Small intestine (tissue), 7 donors: ENCODE measurements at regions not wholly inside any gene's neighbourhood (a gene's known extent, or its start where the extent isn't known, plus 50 kb on each side); places are given as distances from the start of the nearest gene placed in this dataset.

ENCODE experiments used
- DNase-seq, 2 donors: peaks; one replicate each; pipeline versions ENCODE4 v3.0.0 to v3.0.0-alpha.2; 2013
- FAIRE-seq: peaks from 2 replicates; lab custom pipeline; 2012; peaks lifted over from hg19 to GRCh38; lab: Jason Lieb, UNC
- H3K27ac ChIP-seq, 3 donors: one replicate each; pipeline ENCODE4 v1.5.1; 2013; ENCODE audit warnings: low read length in 2 of 3, mild to moderate bottlenecking in 2 of 3, control low read depth in 1 of 3, inconsistent platforms in 1 of 3, low read depth in 1 of 3, moderate library complexity in 1 of 3
- H3K27me3 ChIP-seq, 3 donors: one replicate each; pipeline ENCODE4 v1.6.1; 2013; ENCODE audit warnings: low read length in 3 of 3, inconsistent platforms in 1 of 3; ENCODE audit not compliant: control insufficient read depth in 3 of 3, insufficient read depth in 3 of 3
- H3K36me3 ChIP-seq, 3 donors: one replicate each; pipeline ENCODE4 v1.6.1; 2013; ENCODE audit warnings: low read length in 3 of 3, inconsistent platforms in 1 of 3, low read depth in 1 of 3, mild to moderate bottlenecking in 1 of 3, moderate library complexity in 1 of 3; ENCODE audit not compliant: control insufficient read depth in 3 of 3, insufficient read depth in 2 of 3
- H3K4me1 ChIP-seq, 3 donors: one replicate each; pipeline ENCODE4 v1.6.1; 2013; ENCODE audit warnings: low read length in 2 of 3, inconsistent platforms in 1 of 3, low read depth in 1 of 3, mild to moderate bottlenecking in 1 of 3, moderate library complexity in 1 of 3; ENCODE audit not compliant: control insufficient read depth in 3 of 3, insufficient read depth in 2 of 3
- H3K4me3 ChIP-seq, 3 donors: one replicate each; pipeline ENCODE4 v1.5.1; 2013; ENCODE audit warnings: low read length in 3 of 3, control low read depth in 1 of 3, inconsistent platforms in 1 of 3, low read depth in 1 of 3, mild to moderate bottlenecking in 1 of 3, moderate library complexity in 1 of 3
- H3K9me3 ChIP-seq, 2 donors: one replicate each; pipeline ENCODE4 v1.6.1; 2013; ENCODE audit warnings: low read depth in 1 of 2, low read length in 1 of 2; ENCODE audit not compliant: control insufficient read depth in 2 of 2, insufficient read depth in 1 of 2
- WGBS, 3 donors: extraction: QIAGEN DNeasy Blood & Tissue Kit; methylation state at CpG; one replicate each; pipeline ENCODE4 v1.1.7; 2013; 5-methylcytosine and 5-hydroxymethylcytosine counted together
- donor health status: healthy with polysubstance abuse.
- donor health status: control.
- donor health status: control.
- donor health status: Bipolar disorder and iron deficiency.
- donor health status: healthy.

GRCh38 chr17:73749928-73750605 is 105.8 kb upstream of the SDK2 start:
- 71 to 77% (median 74%) methylated on average over 16 of the region's 16 CpGs for WGBS, 3 donors

GRCh38 chr17:73750975-73751374 is 106.7 kb upstream of the SDK2 start:
- FAIRE-seq (no peak), DNase-seq (peak; percentile 66 to 70)
- Histone ChIP-seq H3K27ac (no peak overlapping the region), H3K27me3 (no peaks in the 10 kb centered on the region), H3K4me3 (no peak overlapping the region), H3K4me1 (peaks cover 0 to 3% (median 0%) of the 10 kb centered on the region in 3 donors), H3K9me3 (no peaks in the 10 kb centered on the region), H3K36me3 (no peaks in the 10 kb centered on the region)
- 22 to 45% (median 40%) methylated on average over 7 of the region's 7 CpGs for WGBS, 3 donors

More at GRCh38 chr17:73749928-73750605, 105.8 kb upstream of the SDK2 start:
- no peaks in the 10 kb centered on the region for H3K27me3 ChIP-seq
- peaks cover 0 to 3% (median 0%) of the 10 kb centered on the region in 3 donors for H3K4me1 ChIP-seq
- no peak overlapping the region for H3K27ac ChIP-seq
- no peaks in the 10 kb centered on the region for H3K36me3 ChIP-seq
- no peak overlapping the region for H3K4me3 ChIP-seq
- FAIRE-seq (no peak), DNase-seq (no peak)
- no peaks in the 10 kb centered on the region for H3K9me3 ChIP-seq

GRCh38 chr17:73753751-73754496 is 109.7 kb upstream of the SDK2 start:
- FAIRE-seq (no peak), DNase-seq (no peak)
- Histone ChIP-seq H3K4me3 (no peak overlapping the region), H3K36me3 (no peaks in the 10 kb centered on the region), H3K4me1 (peaks cover 0 to 3% (median 0%) of the 10 kb centered on the region in 3 donors), H3K9me3 (no peaks in the 10 kb centered on the region), H3K27ac (no peak overlapping the region), H3K27me3 (peaks cover 0 to 2% (median 2%) of the 10 kb centered on the region in 3 donors)
- WGBS, 3 donors, result 84 to 92% (median 84%) methylated on average over 14 of the region's 14 CpGs

- H3K4me1 ChIP-seq, result peaks cover 0 to 3% (median 0%) of the 10 kb centered on the region in 3 donors
- no peak for FAIRE-seq
- DNase-seq, result no peak
- H3K9me3 ChIP-seq, result no peaks in the 10 kb centered on the region
- no peak overlapping the region for H3K4me3 ChIP-seq
- 87 to 89% (median 88%) methylated on average over 15 of the region's 15 CpGs for WGBS, 3 donors
- peaks cover 0 to 8% (median 2%) of the 10 kb centered on the region in 3 donors for H3K27me3 ChIP-seq
- H3K27ac ChIP-seq, result no peak overlapping the region
- H3K36me3 ChIP-seq, result no peaks in the 10 kb centered on the region
Measured at GRCh38 chr17:73754886-73755400, 110.7 kb upstream of the SDK2 start.

GRCh38 chr17:73757420-73757819 is 113.2 kb upstream of the SDK2 start:
- Histone ChIP-seq H3K9me3 (no peaks in the 10 kb centered on the region), H3K4me1 (no peaks in the 10 kb centered on the region), H3K4me3 (no peak overlapping the region), H3K27me3 (peaks cover 0 to 15% (median 2%) of the 10 kb centered on the region in 3 donors), H3K27ac (no peak overlapping the region), H3K36me3 (no peaks in the 10 kb centered on the region)
- WGBS, 3 donors, result 14 to 55% (median 37%) methylated on average over 12 of the region's 12 CpGs
- FAIRE-seq (no peak), DNase-seq (peak in 1 of 2 donors; percentile 16)

GRCh38 chr17:73758245-73758644 is 114.0 kb upstream of the SDK2 start:
- Histone ChIP-seq H3K27ac (no peak overlapping the region), H3K36me3 (no peaks in the 10 kb centered on the region), H3K9me3 (no peaks in the 10 kb centered on the region), H3K4me1 (no peaks in the 10 kb centered on the region), H3K4me3 (no peak overlapping the region), H3K27me3 (peaks cover 0 to 15% (median 2%) of the 10 kb centered on the region in 3 donors)
- FAIRE-seq, result no peak
- DNase-seq, result no peak
- 43 to 50% (median 49%) methylated on average over 7 of the region's 7 CpGs for WGBS, 3 donors

- Histone ChIP-seq H3K27me3 (peaks cover 0 to 15% (median 2%) of the 10 kb centered on the region in 3 donors), H3K4me3 (no peak overlapping the region), H3K36me3 (no peaks in the 10 kb centered on the region), H3K27ac (no peak overlapping the region), H3K4me1 (no peaks in the 10 kb centered on the region), H3K9me3 (no peaks in the 10 kb centered on the region)
- 56 to 63% (median 61%) methylated on average over 8 of the region's 8 CpGs for WGBS, 3 donors
- no peak for DNase-seq
- FAIRE-seq, result no peak
Measured at GRCh38 chr17:73759324-73759723, 115.1 kb upstream of the SDK2 start.

- Histone ChIP-seq H3K27me3 (peaks cover 0 to 15% (median 2%) of the 10 kb centered on the region in 3 donors), H3K4me1 (no peaks in the 10 kb centered on the region)
- WGBS, 3 donors, result 46 to 66% (median 56%) methylated on average over 18 of the region's 18 CpGs
Measured at GRCh38 chr17:73759734-73760438, 115.6 kb upstream of the SDK2 start.

More at GRCh38 chr17:73759734-73760438, 115.6 kb upstream of the SDK2 start:
- FAIRE-seq (no peak), DNase-seq (no peak)
- H3K27ac ChIP-seq, result no peak overlapping the region
- H3K4me3 ChIP-seq, result no peak overlapping the region
- no peaks in the 10 kb centered on the region for H3K36me3 ChIP-seq
- no peaks in the 10 kb centered on the region for H3K9me3 ChIP-seq
